GM18867 (cell line): ENCODE measurements at regions not wholly inside any gene's neighbourhood (a gene's known extent, or its start where the extent isn't known, plus 50 kb on each side); places are given as distances from the start of the nearest gene placed in this dataset.
"Not testable (repeated sequence)": the region's sequence is repeated elsewhere in the genome, so short reads cannot be mapped to it uniquely, and the experiment has no call there.

ENCODE experiments used
- ATAC-seq: cut with Tn5 transposase; IDR thresholded peaks from one replicate; pipeline ENCODE4 v1.9.1; 2021; ENCODE audit warnings: mild to moderate bottlenecking, moderate library complexity; ENCODE audit not compliant: unreplicated experiment

DNA sequence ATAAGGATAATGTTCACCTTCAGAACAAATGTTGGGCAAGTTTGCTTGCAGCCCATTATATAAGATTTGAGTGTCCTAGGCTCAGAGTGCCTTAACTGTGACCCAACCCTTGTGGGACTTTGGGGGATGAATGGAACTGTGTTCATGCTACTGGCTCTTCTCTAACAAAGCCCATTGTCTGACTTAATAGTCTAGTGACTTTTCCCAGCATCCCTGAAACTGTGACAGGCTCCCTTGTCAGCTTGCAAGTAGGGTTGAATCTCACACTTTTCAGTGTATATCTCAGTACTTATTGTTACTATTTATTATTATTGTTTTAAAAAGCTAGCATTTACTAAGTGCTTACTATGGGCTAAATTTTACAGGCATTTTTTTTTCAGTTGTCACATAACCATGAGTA lies 1488.2 kb downstream of the KHDRBS2 start:
- ATAC-seq = not testable (repeated sequence)

DNA sequence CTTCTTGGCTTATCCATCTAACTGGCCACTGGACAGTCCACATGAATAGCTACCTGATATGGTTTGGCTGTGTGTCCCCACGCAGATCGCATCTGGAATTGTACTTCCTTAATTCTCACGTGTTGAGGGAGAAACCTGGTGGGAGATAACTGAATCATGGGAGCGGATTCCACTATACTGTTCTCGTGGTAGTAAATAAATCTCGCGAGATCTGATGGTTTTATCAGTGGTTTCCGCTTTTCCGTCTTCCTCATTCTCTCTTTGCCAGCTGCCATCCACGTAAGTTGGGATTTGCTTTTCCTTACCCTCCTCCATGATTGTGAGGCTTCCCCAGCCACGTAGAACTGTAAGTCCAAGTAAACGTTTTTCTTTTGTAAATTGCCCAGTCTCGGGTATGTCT lies 1496.4 kb downstream of the KHDRBS2 start:
- ATAC-seq = not testable (repeated sequence)

DNA sequence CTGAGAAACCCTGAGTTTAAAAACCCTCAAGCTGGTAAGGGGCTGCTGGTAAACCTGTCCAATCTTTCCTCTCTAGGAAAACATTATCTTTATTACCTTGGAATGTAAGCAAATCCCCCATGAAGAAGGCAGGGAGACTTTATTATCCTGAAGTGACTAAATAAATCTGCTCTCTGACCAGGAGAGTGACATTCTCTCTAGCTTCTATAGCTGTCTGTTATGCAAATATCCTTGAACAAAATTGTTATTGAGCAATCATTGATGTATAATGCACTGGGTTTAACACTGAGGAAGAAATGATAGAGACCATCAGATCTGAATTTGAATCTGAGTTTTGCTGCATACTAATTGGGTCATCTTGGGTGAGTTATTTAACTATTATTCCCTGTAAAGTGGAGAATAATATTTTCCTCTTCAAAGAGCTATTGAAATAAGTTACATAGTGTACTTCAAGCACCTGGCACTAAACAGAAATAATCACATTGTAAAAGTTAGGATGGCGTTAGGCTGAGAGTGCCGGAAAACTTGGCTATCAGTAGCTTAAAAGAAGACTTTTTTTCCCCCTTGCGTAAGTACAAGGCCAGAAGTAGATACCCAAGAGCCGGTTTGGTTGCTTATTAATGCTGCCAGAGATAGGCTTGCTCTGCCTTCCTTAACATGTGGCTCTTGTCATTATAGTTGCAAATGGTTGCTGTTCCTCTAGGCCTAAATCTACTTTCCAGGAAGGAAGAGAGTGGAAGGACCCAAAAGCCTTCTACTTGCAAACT lies 1503.1 kb downstream of the KHDRBS2 start:
- not testable (repeated sequence) for ATAC-seq

DNA sequence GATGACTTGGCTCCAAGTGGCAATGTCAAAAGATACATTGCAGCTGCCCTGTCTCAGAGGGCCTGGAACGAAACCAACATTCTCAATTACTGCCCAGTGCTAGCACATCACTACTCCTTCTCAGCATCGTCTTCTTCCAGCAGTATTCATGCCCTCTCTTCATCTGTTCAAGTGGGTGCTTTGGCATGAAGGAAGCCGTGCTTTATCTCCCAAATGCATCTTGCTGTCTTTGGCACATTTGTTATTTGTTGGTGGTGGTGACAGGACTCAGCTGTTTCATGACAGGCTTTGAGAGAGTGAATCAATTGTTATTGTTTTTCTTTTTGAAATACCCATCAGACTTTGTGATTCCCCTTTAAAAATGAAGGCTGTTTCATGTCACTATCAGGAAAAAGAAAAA lies 1506.4 kb downstream of the KHDRBS2 start:
- ATAC-seq = not testable (repeated sequence)

DNA sequence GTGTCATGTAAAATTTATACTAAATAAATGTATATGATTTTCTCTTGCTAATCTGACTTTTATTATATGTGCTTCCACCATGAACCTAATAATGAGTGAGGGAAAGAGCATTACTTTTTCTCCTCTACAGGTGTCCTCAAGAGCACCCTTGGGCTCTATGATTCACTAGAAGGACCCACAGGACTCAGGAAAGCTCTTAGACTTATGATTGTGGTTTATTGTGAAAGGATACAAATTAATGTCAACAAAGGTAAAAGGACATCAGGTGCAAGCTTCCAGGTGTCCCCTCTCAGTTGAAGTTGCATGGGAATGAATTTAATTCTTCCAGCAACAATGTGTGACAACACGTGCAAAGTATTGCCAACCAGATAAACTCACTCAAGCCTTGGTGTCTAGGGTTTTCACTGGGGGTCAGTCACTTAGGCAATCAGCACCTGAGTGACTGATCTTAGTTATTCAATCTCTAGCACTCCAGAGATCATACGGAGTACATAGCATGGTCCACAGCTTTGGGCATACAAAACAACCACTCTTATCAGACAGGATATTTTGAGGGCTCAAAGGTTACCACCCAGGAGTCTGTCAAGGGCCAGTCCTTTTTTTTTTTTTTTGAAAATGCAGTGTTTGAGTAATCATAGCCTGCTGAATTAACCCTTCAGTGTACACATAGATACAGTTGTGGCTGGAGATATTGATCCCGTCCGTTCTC lies 1518.1 kb downstream of the KHDRBS2 start:
- not testable (repeated sequence) for ATAC-seq

DNA sequence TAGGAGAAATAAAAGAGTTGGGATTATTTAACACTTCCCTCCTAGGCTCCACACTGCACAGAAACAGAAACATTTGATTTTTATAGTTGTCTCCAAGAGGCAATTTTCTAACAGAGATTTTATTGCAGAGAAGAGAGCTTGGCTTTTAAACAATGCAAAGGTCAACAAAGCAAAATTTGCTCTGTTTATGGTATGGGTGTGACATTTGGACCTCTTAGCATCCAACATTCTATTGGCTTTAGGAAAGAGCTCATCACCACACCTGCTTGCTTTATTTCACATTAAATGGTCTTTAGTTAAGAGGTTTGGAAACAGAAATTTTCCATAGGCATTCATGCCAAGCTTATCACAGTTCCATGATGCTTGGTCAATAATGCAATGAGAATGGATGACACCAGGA lies 1520.7 kb downstream of the KHDRBS2 start:
- ATAC-seq = not testable (repeated sequence)

DNA sequence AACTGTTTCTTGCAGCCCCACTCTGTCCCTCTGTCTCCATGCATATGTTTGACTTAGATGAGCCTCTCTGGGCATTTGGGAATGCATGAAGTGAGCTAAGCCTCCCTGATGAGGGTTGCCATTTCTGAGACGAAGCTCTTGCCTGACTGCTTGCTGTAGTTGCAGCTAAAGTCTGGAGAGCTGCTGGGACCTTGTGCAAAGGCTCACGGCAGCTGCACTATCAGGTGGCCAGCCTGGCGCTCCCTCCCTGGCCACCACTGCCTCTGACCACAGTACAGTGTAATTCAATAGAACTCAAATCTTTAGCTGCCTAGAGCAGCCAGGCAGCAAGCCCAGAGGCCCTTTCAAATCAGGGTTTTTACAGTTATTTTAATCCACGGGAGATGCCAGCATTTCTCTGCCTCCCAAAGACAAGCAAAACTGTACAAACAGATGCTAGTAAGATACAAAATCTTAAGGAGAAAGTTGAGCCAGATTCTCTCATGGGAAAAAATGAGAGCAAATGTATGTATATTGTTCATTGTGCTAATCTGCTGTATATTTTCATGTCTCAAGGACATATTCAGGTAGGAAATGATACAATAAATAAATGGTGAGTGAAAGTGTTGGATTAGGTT lies 1522.5 kb downstream of the KHDRBS2 start:
- not testable (repeated sequence) for ATAC-seq

DNA sequence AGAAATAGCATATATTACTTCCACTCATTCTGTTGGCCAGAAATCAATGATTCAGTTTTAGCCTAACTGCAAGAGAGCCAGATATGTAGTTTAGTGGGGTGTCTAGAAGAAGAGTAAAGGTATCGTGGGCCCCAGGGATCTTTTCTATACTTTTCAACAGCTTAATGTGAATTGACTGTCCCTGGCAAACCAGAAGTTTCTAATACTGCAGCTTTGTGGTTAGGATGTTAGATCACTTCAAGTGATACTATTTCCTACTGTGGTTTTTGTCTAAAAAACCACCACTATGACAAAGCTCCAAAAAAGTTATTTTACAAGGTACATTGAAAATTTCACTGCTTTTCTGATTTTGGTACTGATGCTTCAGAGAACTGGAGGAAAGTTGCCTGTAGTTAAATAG lies 1525.1 kb downstream of the KHDRBS2 start:
- not testable (repeated sequence) for ATAC-seq

DNA sequence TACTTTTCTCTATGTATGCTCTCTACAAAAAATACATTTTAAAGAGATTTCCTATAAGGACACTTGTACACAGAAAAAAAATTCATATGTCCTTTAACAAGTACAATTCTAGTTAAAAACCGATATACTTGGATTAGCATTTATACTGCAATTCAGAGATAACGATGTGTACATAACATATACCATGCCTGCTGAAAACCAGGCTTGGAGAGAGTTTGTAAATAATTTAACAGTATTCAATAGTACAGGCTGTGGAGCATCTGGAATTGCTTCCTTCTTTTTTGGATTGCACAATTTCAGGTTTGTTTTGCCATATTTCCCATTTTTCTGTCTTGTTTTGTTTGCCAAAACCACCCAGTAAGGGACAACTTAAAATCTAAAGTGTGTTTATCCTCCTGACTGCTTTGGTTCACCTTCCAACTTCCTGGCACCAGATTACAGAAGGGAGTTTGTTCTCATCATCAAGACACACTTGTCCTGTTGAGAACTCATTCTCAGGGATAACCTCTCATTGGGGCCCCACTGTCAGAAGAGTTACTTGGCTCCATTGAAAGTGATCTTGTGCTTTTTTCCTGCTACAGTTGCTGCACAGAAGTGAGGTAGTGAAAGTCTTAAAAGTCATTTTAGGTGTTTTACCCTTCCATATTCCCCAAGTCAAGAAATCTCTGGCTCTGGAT lies 1526.7 kb downstream of the KHDRBS2 start:
- ATAC-seq = not testable (repeated sequence)

DNA sequence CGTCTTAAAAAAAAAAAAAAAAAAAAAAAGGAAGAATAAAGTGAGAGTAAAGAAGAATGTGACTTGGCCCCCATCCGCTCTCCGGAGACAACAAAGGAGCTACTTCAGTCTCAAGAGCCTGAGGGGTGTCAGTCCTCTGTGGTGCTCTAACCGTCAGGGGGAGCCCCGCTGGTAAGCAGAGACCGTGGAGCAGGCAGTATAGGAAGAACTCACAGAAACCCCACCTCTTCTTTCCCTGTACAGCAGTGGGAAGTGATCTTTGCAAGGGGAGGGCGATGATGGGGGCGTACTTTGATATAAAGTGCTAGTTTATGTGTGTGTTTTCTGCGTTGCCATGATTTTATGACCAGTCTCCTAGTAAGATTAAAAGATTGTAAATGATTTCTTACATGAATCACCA lies 1527.3 kb downstream of the KHDRBS2 start:
- ATAC-seq = not testable (repeated sequence)

DNA sequence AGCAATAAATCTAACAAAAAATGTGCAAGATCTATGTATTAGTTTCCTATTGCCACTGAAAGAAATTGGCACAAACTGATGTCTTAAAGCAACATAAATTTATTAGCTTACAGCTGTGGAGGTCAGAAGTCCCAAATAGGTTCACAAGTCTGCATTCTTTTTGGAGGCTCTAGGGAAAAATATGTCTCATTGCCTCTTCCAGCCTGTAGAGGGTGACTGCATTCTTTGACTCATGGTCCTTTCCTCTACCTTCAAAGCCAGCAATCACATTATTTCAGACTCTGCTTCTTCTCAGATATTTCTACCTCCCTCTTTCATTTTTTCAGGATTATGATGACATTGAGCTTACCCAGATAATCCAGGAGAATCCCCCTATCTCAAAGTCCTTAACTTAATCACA lies 1531.1 kb downstream of the KHDRBS2 start:
- ATAC-seq = no peak

DNA sequence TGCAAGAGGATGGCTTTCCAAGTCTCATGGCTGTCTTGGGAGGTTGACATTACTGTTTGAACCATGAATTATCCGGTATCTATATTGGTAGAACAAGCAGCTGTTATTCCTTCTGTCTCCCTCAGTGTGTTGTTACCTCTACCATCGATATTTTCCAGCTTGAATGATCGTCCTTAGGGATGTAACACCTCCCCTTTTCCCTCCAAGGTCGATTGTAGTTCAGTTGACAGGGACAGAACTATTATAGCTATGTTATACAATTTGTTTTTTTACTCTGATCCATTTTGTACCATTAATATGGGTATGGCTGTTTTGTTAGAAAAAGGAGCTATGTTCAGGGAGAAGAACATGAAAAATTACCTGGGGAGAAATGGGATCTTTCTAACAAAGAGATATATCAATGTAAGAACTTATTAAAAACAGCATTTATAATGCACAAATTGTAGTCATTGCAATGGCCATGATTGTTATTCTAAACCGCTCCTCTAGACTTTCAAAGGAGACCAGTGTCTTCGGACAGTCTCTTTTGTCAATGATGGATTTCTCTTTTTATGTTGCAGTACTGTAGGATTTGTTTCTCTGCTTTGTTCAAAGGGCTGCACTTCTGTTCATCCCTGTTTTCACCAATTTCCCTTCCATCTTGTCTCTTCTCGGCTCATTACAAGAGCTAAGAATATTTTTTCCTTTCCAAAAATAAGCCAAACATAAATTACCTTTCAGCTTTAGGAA lies 1535.5 kb downstream of the KHDRBS2 start:
- ATAC-seq = not testable (repeated sequence)

DNA sequence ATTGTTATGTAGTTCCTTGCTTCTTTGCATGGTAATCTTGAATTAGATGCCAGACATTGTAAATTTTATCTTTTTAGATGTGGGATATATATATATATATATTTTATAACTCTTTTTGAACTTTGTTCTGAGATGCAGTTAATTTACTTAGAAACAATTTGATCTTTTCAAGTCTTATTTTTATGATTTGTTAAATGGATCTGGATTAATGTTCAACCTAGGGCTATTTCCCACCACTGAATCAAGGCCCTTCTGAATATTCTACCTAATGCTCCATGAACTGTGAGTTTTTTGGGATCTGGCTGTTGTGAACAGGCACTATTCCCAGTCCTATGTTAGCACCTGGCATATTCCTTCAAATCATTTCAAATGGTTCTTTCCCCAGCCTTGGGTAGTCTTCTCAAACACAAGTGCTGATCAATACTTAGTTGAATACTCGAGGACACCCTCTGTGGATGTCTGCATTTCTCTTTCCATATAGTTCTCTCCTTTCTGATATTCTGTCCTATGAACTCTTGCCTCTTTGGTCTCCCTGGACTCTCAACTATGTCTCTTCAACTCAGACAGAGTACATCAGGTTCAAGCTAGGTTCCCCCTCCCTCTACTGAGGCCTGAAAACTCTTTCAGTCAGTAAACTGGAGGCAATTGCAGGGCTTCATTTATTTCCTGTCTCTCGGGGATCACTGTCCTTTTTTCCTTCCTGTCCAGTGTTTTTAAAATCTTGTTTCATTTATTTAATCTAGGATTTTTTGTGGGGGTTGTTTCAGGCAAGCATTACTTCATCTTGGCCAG lies 1538.1 kb downstream of the KHDRBS2 start:
- ATAC-seq = not testable (repeated sequence)

DNA sequence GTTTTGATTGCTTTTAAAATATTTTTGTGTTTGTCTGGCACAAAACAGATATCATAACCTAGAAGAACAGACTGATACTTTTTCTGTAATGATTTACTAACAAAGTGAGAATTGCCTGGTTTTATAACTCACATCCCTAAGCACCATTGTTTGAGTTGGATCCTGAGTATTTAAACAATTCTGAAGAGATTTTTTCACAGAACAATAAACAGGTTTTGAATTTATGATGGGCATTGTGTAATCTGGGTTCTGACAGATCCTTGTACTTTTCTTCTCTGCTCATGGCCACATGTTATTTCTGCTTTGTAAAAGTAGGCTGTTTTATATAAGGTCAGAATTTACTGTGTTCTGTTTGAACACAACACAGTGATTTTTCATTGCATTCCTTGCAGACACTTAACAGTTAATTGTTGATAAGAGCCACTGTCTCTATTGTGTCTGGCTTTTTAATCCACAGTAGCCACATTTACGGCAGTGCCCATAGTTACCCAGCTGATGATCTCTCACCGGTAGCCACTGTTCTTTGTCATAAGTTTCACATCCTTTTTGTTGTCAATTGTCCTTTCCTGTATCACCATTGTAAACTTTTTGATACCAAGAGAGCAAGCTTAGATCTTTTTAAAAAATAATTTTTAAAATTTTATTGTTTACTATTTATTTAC lies 1548.1 kb downstream of the KHDRBS2 start:
- peak; percentile 80 for ATAC-seq

DNA sequence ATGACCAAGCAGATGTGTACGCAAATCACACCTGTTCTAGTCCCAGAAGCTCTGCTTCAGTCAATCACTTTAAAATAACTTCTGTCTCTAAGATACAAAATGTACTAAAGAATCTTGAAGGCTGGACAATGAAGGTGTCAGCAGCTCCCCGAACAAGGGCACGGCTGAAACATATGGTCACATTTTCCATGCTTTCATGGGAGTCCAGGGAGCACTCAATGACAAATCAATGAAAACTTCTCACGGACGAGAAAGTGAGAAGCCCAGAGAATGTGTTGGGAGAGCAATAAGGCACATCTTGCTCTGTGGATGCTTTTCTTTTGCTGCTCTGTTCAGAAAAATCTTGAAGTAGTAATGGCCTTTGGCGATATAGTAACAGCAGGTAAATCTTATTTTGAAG lies 1548.7 kb downstream of the KHDRBS2 start:
- ATAC-seq = not testable (repeated sequence)

DNA sequence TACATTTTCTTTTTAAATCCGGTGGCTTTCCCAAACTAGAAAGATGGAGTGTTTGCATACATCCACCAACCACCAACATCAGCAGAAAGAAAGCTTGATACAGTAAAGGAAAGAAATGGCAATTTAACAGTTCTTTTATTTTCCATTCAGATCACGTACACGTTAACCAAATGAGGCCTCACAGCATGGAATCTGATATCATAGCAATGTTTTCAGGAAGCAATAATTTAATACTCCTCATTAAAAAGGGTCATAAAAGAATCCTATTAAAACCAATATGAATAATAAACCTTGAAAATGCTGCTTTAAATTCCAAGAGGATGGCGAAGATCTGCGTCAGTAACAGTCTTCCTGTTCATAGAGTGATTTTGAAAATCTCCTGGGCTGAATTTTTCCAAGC lies 1562.1 kb downstream of the KHDRBS2 start:
- not testable (repeated sequence) for ATAC-seq

DNA sequence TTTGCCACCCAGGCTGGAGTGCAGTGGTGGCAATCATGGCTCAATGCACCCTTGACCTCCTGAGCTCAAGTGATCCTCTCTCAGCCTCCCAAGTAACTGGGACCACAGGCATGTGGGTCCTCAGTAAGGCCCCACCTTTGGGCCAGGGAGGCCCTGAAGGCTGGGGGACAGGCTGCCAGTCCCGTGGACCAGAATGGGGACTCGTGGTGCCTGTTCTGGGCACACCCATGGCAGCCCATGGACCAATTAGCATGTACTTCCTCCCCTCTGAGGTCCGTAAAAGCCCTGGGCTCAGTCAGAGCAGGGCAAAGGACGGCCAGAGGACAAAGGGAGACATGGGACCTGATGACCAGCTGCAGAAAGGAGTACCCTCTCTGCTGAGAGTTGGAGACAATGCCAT lies 1590.8 kb downstream of the KHDRBS2 start:
- ATAC-seq = no peak

DNA sequence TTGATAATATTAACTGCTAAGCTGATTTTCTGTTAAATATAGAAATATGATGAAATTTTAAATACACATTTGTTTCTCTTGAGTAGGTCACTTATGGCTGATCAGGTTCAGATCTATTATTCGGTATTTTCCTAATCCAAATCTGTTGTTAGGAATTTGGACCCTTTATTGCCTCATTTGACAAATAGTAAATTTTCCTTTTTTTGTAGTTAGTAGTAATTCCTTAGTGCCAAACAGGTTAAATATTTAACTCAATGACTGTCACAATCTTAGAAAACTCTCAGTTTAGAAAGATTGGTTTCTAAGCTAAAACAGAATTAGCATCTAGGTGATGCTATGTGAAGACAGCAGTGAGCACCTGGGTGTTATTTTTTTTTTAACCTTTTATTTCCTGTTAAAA lies 1598.9 kb downstream of the KHDRBS2 start:
- no peak for ATAC-seq

DNA sequence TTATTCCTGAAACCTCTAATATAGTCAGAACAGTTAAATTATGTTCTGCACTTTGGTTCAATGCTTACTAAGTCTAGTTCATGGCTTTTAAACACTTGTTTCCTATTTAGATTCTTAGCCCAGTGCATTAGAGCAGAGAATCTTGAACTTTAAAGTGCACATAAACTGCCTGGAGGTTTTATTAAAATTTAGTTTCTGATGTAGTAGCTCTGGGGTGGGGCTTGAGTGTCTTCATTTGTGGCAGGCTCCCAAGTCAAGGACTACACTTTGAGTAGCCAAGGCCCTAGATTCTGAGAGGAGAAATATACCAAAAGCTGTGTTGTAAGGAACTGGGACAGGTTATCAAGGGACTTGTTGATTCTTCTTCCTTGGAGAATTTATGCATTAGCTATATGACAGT lies 1604.2 kb downstream of the KHDRBS2 start:
- no peak for ATAC-seq
